Smooth muscle cell of the brain vasculature (primary cell): ENCODE measurements at regions not wholly inside any gene's neighbourhood (a gene's known extent, or its start where the extent isn't known, plus 50 kb on each side); places are given as distances from the start of the nearest gene placed in this dataset.
"Not testable (repeated sequence)": the region's sequence is repeated elsewhere in the genome, so short reads cannot be mapped to it uniquely, and the experiment has no call there.

ENCODE experiments used
- DNase-seq: peaks from one replicate; pipeline ENCODE4 v3.0.0-alpha.2; 2012; ENCODE audit warnings: low read depth, low spot score

- DNase-seq: no peak
Measured at GRCh38 chr7:85796956-85797355, 610.1 kb upstream of the SEMA3D start.

- not testable (repeated sequence) for DNase-seq
Measured at GRCh38 chr7:85791098-85791497, 604.2 kb upstream of the SEMA3D start.

- no peak for DNase-seq
Measured at GRCh38 chr7:85781606-85782005, 594.8 kb upstream of the SEMA3D start.

- no peak for DNase-seq
Measured at GRCh38 chr7:85776691-85777345, 590.0 kb upstream of the SEMA3D start.

- no peak for DNase-seq
Measured at GRCh38 chr7:85775431-85775830, 588.6 kb upstream of the SEMA3D start.

GRCh38 chr7:85774986-85775385 is 588.1 kb upstream of the SEMA3D start:
- no peak for DNase-seq

GRCh38 chr7:85773116-85773728 is 586.4 kb upstream of the SEMA3D start:
- DNase-seq: no peak

- no peak for DNase-seq
Measured at GRCh38 chr7:85771516-85771915, 584.7 kb upstream of the SEMA3D start.

GRCh38 chr7:85770332-85770731 is 583.5 kb upstream of the SEMA3D start:
- DNase-seq: no peak

- no peak for DNase-seq
Measured at GRCh38 chr7:85765698-85766298, 578.9 kb upstream of the SEMA3D start.

- no peak for DNase-seq
Measured at GRCh38 chr7:85764034-85764433, 577.2 kb upstream of the SEMA3D start.

GRCh38 chr7:85757348-85757747 is 570.5 kb upstream of the SEMA3D start:
- DNase-seq: no peak

GRCh38 chr7:85750454-85750949 is 563.6 kb upstream of the SEMA3D start:
- no peak for DNase-seq

- no peak for DNase-seq
Measured at GRCh38 chr7:85749696-85750453, 563.0 kb upstream of the SEMA3D start.

- DNase-seq: no peak
Measured at GRCh38 chr7:85748861-85749260, 562.0 kb upstream of the SEMA3D start.

GRCh38 chr7:85737426-85737825 is 550.6 kb upstream of the SEMA3D start:
- DNase-seq: no peak

GRCh38 chr7:85736085-85736484 is 549.2 kb upstream of the SEMA3D start:
- no peak for DNase-seq

GRCh38 chr7:85734823-85735222 is 548.0 kb upstream of the SEMA3D start:
- no peak for DNase-seq

GRCh38 chr7:85733169-85733915 is 546.5 kb upstream of the SEMA3D start:
- no peak for DNase-seq

- DNase-seq: no peak
Measured at GRCh38 chr7:85730012-85730411, 543.2 kb upstream of the SEMA3D start.

GRCh38 chr7:85725026-85725425 is 538.2 kb upstream of the SEMA3D start:
- DNase-seq: no peak
